Fibroblast of pulmonary artery (primary cell): ENCODE measurements at regions not wholly inside any gene's neighbourhood (a gene's known extent, or its start where the extent isn't known, plus 50 kb on each side); places are given as distances from the start of the nearest gene placed in this dataset.

Experiments used
- DNase-seq: peaks from one replicate; pipeline ENCODE4 v3.0.0-alpha.2; 2010; ENCODE audit warnings: low read depth
- H3K4me3 ChIP-seq: replicated peaks from 2 replicates; pipeline ENCODE4 v1.5.1; 2011; ENCODE audit warnings: low read depth, mild to moderate bottlenecking, control low read depth, low read length, moderate library complexity
- TF ChIP-seq, protein P1 (sequence below): IDR thresholded peaks from 2 replicates; pipeline ENCODE4 v1.5.1; 2011; ENCODE audit warnings: mild to moderate bottlenecking, control low read depth, low read length, inconsistent platforms; ENCODE audit errors: missing control alignments

DNA sequence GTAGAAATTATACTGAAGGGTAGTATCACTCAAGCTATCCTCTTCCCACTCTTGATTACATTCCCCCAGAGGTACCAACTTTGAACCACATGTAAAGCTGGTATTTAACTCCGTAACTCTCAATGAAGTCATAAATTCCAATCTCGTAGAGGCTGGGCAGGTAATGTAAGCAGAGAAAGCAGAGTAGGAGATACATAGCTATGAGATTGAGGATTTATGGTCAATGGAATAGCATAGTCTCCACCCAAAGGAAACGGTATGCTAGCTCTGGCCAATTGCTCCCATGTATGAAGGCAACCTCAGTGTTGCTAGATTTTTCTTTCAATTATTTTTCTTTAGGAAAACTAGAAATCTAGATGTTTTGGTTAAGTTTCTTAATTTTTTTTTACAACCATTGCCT, 163.1 kb upstream of the NRIP1 start:
- DNase-seq, result no peak
- no peak overlapping the region for H3K4me3 ChIP-seq
- TF ChIP-seq, protein P1, sequence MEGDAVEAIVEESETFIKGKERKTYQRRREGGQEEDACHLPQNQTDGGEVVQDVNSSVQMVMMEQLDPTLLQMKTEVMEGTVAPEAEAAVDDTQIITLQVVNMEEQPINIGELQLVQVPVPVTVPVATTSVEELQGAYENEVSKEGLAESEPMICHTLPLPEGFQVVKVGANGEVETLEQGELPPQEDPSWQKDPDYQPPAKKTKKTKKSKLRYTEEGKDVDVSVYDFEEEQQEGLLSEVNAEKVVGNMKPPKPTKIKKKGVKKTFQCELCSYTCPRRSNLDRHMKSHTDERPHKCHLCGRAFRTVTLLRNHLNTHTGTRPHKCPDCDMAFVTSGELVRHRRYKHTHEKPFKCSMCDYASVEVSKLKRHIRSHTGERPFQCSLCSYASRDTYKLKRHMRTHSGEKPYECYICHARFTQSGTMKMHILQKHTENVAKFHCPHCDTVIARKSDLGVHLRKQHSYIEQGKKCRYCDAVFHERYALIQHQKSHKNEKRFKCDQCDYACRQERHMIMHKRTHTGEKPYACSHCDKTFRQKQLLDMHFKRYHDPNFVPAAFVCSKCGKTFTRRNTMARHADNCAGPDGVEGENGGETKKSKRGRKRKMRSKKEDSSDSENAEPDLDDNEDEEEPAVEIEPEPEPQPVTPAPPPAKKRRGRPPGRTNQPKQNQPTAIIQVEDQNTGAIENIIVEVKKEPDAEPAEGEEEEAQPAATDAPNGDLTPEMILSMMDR, result no peak

DNA sequence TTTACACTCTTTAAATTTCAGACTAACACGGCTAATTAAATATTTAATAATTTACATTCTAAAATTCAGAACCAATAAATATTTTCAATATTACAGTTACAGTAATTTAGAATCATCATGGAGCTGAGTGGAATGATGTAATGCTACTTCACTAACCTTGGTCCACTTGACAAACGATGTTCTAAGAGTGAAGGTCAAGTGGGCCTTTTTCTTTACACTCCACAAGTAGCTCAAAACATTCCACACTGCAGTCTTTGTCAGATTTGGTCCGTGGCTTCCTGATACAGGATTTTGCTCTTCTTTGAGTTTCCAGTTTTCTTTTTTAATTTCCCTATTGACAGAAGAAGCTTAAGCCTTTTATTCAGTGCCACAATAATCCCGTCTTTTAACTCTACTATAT, 164.6 kb upstream of the NRIP1 start:
- no peak for DNase-seq
- no peak overlapping the region for H3K4me3 ChIP-seq
- TF ChIP-seq, protein P1, result no peak

DNA sequence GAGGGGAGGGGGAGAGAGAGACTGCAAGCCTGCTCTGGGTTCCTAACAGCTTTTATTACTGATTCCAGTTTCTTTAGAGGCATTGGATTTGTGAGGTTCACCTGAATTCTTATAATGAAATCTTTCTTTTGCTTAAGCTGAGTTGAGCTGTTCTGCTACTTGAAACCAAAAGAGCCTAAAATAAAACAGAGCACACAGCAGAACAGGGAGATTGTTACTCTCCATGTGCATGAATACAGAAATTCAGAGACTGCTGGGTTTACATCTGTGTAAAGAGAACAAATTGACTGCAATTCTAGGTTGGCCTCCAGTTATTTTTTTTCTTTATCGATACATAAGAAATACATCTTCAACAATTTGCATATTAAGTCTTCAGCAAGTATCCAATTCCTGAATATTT, 168.8 kb upstream of the NRIP1 start:
- no peak for DNase-seq
- TF ChIP-seq, protein P1, result no peak
- no peak overlapping the region for H3K4me3 ChIP-seq

DNA sequence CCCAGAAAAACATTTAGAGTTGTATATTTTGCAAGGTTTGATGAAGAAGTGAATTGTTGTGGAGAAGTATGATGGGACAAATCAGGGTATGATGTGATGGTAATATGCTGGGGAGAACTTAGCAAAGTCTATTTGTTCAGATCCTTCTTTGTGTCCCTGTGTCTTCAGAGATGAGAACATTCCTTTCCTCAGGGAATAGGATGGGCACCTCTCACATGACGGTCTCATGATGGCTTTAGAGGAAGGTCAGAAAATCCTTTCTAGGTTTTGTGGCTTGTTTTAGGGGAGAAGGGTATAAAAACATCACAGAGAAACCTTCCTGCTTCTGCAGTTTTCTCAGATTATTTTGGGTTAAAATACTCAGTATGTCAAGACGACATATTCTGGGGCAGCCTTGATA, 171.3 kb upstream of the NRIP1 start:
- DNase-seq, result no peak
- no peak overlapping the region for H3K4me3 ChIP-seq
- TF ChIP-seq, protein P1, result no peak

DNA sequence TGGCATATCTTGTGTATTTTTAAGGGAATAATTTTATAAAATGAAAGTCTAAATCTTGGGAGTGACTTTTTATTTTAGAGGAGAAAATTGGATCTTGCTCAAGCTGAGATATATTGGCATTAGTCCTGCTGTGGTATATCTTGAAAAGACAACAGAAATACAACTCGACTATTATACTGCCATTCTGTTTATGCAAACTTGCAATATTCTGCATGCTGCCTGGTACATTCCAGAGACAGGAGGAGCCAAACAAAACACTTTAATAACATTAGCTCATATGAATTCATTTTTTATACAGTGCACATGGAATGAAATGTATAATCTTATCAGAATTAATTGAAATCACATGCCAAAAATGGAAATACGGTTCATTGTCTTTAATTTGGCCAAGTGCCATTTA, 176.0 kb upstream of the NRIP1 start:
- DNase-seq, result peak; percentile 36
- TF ChIP-seq, protein P1, result no peak
- no peak overlapping the region for H3K4me3 ChIP-seq

DNA sequence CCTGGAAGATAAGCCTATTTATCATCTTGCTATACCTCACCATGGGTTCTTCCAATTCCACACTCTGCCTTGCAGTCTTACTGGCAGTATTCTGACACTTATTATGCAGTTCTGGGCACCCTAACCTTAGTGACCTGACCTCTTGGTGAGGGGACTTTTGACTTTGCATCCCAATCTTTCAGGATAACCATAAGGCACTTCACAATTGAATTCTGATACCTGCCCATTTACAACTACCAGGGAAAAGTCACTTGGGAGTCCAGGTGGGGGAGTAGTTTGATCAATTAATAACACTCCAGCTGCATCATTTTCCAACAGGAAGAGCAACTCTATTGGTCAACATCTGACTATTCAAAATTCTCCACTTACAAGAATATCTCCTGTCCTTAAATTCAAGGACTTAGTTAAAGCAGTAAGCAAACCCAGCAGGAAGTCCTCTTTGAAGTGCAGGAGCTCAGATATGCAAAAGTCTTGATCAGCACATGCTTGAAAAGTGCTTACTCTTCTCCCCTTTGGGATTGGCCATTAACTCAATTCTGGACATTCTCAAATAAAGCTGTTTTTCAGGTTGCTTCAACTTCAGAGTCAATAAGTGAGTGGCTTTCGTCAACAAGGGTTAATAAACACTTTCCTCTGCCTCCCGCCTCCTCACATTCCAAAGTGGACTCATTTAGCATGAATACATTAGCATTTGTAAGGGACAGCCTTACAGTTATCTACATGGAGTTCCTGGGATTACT, 177.4 kb upstream of the NRIP1 start:
- H3K4me3 ChIP-seq, result no peak overlapping the region
- no peak for DNase-seq
- TF ChIP-seq, protein P1, result no peak

DNA sequence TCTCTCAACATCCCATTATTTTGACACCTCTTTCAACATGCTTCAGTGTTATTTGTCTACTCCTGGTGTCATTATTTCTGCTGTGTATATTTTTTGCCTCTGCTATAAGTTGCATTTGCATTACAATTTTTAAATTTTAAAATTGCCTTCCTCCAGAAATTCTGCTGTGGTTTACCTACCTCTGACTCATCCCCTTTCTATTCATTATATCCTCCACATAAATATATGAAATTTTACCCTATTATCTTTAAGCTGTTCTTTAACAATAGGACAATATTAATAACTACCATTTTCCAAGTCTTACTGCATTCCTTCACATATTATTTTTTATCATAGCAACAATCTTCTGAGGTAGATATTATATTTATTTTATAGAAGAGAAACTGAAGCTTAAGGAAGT, 178.1 kb upstream of the NRIP1 start:
- TF ChIP-seq, protein P1, result no peak
- DNase-seq, result no peak
- H3K4me3 ChIP-seq, result no peak overlapping the region
